Progenitor cell of endocrine pancreas (in vitro differentiated cells): ENCODE measurements at regions not wholly inside any gene's neighbourhood (a gene's known extent, or its start where the extent isn't known, plus 50 kb on each side); places are given as distances from the start of the nearest gene placed in this dataset.

ENCODE experiments used
- DNase-seq: peaks from one replicate; pipeline ENCODE4 v3.0.0; 2021; ENCODE audit warnings: low spot score; ENCODE audit not compliant: unreplicated experiment
- H3K27ac Mint-ChIP-seq: 2 replicates; pipeline ENCODE4 v1.8.0; 2021; ENCODE audit warnings: mild to moderate bottlenecking, moderate library complexity, mixed read lengths
- H3K27me3 Mint-ChIP-seq: 2 replicates; pipeline ENCODE4 v1.8.0; 2021; ENCODE audit warnings: mixed read lengths
- H3K36me3 Mint-ChIP-seq: 2 replicates; pipeline ENCODE4 v1.8.0; 2022; ENCODE audit warnings: mixed read lengths; ENCODE audit not compliant: insufficient read depth
- H3K4me1 Mint-ChIP-seq: 2 replicates; pipeline ENCODE4 v1.8.0; 2021; ENCODE audit warnings: low read depth, mixed read lengths
- H3K4me3 Mint-ChIP-seq: 2 replicates; pipeline ENCODE4 v1.8.0; 2021; ENCODE audit warnings: low read depth, mild to moderate bottlenecking, moderate library complexity, mixed read lengths
- H3K9me3 Mint-ChIP-seq: 2 replicates; pipeline ENCODE4 v1.8.0; 2021; ENCODE audit warnings: low read depth, mixed read lengths
- TF ChIP-seq, protein P1 (sequence below): fragments of 200-600 bp; sonication (generic); IDR thresholded peaks from one replicate; pipeline ENCODE4 v1.5.0; 2021; ENCODE audit warnings: antibody characterized with exemption, mild to moderate bottlenecking; ENCODE audit not compliant: unreplicated experiment

DNA sequence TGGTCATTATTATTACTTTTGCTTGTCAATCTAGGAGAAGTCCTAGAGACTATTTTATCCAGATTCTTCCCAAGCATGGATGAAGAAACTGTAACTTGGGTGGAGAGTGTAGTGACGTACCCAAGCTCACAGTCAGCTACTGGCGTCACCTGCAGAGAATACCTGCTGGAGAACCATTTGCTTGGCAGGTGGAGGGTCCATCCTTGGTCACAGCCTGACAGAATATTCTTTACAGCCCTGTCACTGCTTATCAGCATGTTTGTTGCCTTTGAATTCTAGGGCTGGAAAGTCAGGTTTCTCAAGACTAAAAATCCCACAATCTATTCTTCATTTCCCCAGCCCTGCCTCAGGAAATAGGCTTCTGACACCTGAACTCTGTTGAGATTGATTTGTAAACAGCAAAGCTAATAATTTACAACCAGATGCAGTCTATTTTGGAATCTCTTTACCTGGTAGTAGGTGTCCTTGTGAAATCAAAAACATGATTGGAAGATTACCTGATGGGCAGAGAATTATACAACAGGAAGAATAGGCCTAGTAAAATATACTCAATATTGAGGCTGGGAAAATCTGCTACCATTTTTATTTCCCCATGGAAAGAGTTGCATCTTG is 100.4 kb upstream of the ZNF644 start:
- Mint-ChIP-seq H3K9me3 (no peaks in the 10 kb centered on the region), H3K27ac (no peak overlapping the region), H3K4me1 (peaks cover 22% of the 10 kb centered on the region), H3K36me3 (no peaks in the 10 kb centered on the region), H3K27me3 (no peaks in the 10 kb centered on the region), H3K4me3 (no peak overlapping the region)
- no peak for DNase-seq
- TF ChIP-seq, protein P1, sequence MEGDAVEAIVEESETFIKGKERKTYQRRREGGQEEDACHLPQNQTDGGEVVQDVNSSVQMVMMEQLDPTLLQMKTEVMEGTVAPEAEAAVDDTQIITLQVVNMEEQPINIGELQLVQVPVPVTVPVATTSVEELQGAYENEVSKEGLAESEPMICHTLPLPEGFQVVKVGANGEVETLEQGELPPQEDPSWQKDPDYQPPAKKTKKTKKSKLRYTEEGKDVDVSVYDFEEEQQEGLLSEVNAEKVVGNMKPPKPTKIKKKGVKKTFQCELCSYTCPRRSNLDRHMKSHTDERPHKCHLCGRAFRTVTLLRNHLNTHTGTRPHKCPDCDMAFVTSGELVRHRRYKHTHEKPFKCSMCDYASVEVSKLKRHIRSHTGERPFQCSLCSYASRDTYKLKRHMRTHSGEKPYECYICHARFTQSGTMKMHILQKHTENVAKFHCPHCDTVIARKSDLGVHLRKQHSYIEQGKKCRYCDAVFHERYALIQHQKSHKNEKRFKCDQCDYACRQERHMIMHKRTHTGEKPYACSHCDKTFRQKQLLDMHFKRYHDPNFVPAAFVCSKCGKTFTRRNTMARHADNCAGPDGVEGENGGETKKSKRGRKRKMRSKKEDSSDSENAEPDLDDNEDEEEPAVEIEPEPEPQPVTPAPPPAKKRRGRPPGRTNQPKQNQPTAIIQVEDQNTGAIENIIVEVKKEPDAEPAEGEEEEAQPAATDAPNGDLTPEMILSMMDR = no peak

DNA sequence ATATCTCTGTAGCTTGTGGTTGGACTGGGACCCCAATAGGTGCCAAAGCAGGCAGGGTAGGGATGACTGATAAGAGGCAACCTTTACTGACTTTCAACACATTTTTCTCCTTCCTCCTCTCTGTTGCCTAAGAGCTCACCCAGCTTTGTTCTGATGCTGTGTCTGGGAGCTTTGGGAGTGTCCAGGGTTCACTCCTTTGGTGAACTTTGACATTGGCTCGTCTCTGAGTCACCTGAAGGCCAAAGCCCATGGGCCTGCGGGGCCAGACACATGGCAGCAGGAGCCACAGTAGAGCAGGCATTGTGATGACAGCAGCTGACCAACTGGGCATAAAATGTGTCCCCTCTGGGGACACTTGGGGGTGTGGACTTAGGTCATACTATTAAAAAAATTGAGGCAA is 99.5 kb upstream of the ZNF644 start:
- H3K27me3 Mint-ChIP-seq = no peaks in the 10 kb centered on the region
- peaks cover 22% of the 10 kb centered on the region for H3K4me1 Mint-ChIP-seq
- H3K4me3 Mint-ChIP-seq = no peak overlapping the region
- TF ChIP-seq, protein P1 = no peak
- H3K9me3 Mint-ChIP-seq = no peaks in the 10 kb centered on the region
- DNase-seq = no peak
- H3K27ac Mint-ChIP-seq = no peak overlapping the region
- no peaks in the 10 kb centered on the region for H3K36me3 Mint-ChIP-seq

DNA sequence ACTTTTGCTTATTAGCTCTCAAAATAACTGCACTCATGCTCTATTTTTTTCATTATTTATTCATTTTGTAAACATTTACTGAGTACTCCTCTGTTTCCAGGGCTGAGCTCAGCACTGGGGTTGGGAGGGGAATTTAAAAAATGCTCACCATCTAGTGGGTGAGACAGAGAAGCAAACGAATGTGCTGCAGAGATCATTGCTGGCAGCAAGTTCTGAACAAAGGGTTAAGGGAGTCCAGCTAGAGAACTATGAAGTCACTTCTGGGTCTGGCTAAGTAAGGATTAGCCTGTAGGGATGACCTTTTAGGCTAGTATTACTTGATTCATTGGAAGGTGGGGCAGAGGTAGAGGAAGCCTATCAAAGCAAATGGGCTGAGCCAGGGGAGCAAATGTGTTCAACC is 99.1 kb upstream of the ZNF644 start:
- Mint-ChIP-seq H3K4me1 (peaks cover 22% of the 10 kb centered on the region), H3K27me3 (no peaks in the 10 kb centered on the region), H3K27ac (no peak overlapping the region), H3K4me3 (no peak overlapping the region), H3K9me3 (no peaks in the 10 kb centered on the region), H3K36me3 (no peaks in the 10 kb centered on the region)
- no peak for DNase-seq
- TF ChIP-seq, protein P1 = no peak

DNA sequence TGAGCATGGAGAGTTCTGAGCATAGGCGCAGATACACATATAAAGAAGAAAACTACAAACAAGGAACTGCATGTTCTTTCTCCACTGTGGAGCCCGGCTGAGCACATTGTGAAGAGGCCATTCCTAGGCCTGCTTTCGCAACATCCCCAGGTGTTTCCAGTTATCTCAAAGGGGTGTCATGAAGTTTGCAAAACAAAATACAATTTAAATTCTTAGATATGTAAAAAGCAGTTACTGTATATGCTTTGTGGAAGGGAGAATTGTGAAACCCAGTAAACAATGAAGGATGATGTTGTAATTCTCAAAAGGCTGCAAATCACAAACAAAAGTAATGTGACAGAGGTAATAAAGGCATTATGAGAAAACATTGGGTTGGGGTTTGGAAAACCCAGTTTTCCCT is 98.6 kb upstream of the ZNF644 start:
- Mint-ChIP-seq H3K4me1 (peaks cover 22% of the 10 kb centered on the region), H3K4me3 (no peak overlapping the region), H3K9me3 (no peaks in the 10 kb centered on the region), H3K27ac (no peak overlapping the region), H3K27me3 (no peaks in the 10 kb centered on the region), H3K36me3 (no peaks in the 10 kb centered on the region)
- TF ChIP-seq, protein P1 = no peak
- no peak for DNase-seq

DNA sequence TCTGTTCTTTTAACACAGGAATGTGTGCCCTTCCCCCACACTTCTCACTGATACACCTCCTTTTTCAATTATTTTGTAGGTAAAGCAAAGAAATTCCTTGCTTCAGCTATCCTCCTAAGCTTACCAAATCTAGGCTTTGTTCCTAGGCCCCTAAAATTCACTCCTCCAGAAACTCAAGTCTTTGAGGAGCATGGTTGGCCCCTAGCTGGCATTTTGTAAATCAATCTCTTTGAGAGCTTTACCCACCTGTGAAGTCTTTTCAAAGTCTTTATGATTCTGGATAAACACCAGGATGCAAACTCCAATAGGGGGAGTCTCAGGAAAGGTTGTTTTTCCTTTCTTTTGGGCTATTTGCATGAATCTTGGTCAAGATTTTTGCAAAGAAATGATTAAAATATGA is 82.9 kb upstream of the ZNF644 start:
- Mint-ChIP-seq H3K4me1 (no peaks in the 10 kb centered on the region), H3K27ac (no peak overlapping the region), H3K4me3 (no peak overlapping the region), H3K9me3 (no peaks in the 10 kb centered on the region), H3K27me3 (no peaks in the 10 kb centered on the region), H3K36me3 (no peaks in the 10 kb centered on the region)
- DNase-seq = no peak
- TF ChIP-seq, protein P1 = no peak
